UCSD-AML1 (cell line): ENCODE measurements at regions not wholly inside any gene's neighbourhood (a gene's known extent, or its start where the extent isn't known, plus 50 kb on each side); places are given as distances from the start of the nearest gene placed in this dataset.

Experiments used
- DNase-seq: peaks from one replicate; lab custom pipeline; 2025; ENCODE audit not compliant: unreplicated experiment; lab: John Stamatoyannopoulos, UW

- no peak for DNase-seq
These were observed 449.7 kb downstream of the CDH26 start for GRCh38 chr20:60407938-60408337.

- DNase-seq: no peak
These were observed 450.2 kb downstream of the CDH26 start for GRCh38 chr20:60408435-60408834.

- DNase-seq: no peak
These were observed 452.5 kb downstream of the CDH26 start for GRCh38 chr20:60410618-60411264.

- no peak for DNase-seq
These were observed 453.6 kb downstream of the CDH26 start for GRCh38 chr20:60411813-60412212.

- no peak for DNase-seq
These were observed 462.5 kb downstream of the CDH26 start for GRCh38 chr20:60420676-60421229.

GRCh38 chr20:60422848-60423247, 464.6 kb downstream of the CDH26 start:
- no peak for DNase-seq

- no peak for DNase-seq
These were observed 466.2 kb downstream of the CDH26 start for GRCh38 chr20:60424267-60424902.

GRCh38 chr20:60427516-60427915, 469.3 kb downstream of the CDH26 start:
- DNase-seq: no peak

GRCh38 chr20:60428651-60429050, 470.4 kb downstream of the CDH26 start:
- DNase-seq: no peak

- no peak for DNase-seq
These were observed 472.3 kb downstream of the CDH26 start for GRCh38 chr20:60430516-60431001.

GRCh38 chr20:60431349-60431748, 473.1 kb downstream of the CDH26 start:
- no peak for DNase-seq

GRCh38 chr20:60437418-60437817, 479.2 kb downstream of the CDH26 start:
- no peak for DNase-seq

GRCh38 chr20:60446267-60447111, 488.3 kb downstream of the CDH26 start:
- peak; percentile 24 for DNase-seq

- no peak for DNase-seq
These were observed 489.5 kb downstream of the CDH26 start for GRCh38 chr20:60447703-60448102.

- no peak for DNase-seq
These were observed 495.4 kb downstream of the CDH26 start for GRCh38 chr20:60453388-60454246.

GRCh38 chr20:60454491-60454890, 496.3 kb downstream of the CDH26 start:
- DNase-seq: no peak

- DNase-seq: no peak
These were observed 497.0 kb downstream of the CDH26 start for GRCh38 chr20:60455272-60455671.

GRCh38 chr20:60459212-60459611, 501.0 kb downstream of the CDH26 start:
- no peak for DNase-seq

- no peak for DNase-seq
These were observed 503.8 kb downstream of the CDH26 start for GRCh38 chr20:60461993-60462392.

- DNase-seq: no peak
These were observed 505.6 kb downstream of the CDH26 start for GRCh38 chr20:60463798-60464197.

- no peak for DNase-seq
These were observed 507.2 kb downstream of the CDH26 start for GRCh38 chr20:60465439-60465838.
